Frontal cortex (tissue), 3 donors: ENCODE measurements at regions not wholly inside any gene's neighbourhood (a gene's known extent, or its start where the extent isn't known, plus 50 kb on each side); places are given as distances from the start of the nearest gene placed in this dataset.

Experiments used
- DNase-seq, 2 donors: peaks; one replicate each; pipeline ENCODE4 v3.0.0; 2012; ENCODE audit warnings: low spot score in 2 of 2
- FAIRE-seq: peaks from 2 replicates; lab custom pipeline; 2012; peaks lifted over from hg19 to GRCh38; lab: Jason Lieb, UNC
- donor health status: control.
- donor health status: control.
- donor health status: control.

DNA sequence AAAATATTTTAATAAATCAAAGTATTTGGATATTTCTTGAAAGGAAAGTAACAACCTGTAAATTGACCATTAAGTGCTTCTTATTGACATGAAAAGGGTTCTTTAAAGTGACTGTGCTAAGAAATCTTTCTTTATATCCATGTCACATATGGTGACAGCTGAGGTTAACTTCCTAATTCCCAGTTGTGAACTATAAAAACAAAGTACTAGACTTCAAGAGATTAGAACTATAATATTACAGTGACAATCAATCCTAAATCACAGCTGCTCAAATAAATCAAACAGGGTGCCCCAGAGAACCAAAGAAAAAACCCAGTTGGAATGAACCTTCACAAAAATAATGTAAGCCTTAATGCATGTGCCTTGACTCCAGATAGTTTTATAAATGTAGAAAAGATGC is 332.6 kb upstream of the PDE4D start:
- FAIRE-seq (no peak), DNase-seq (no peak)

DNA sequence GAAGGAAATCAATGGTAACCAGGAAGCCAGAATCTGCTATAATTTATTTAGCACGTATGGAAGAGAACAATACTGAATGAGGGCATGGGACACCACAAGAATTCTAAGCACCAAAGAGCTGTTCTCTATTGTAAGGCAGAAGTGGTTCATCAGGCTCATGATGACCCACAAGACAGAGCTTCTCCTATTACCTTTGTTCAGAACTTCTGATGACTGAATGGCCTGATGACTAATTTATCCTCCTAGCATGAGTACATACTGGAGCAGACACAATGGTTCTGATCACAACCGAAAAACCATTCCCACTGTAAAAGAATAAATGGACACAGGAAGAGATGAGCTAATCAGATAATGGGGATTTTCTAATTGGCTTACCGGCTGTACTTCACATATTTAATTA is 329.8 kb upstream of the PDE4D start:
- DNase-seq (no peak), FAIRE-seq (no peak)

DNA sequence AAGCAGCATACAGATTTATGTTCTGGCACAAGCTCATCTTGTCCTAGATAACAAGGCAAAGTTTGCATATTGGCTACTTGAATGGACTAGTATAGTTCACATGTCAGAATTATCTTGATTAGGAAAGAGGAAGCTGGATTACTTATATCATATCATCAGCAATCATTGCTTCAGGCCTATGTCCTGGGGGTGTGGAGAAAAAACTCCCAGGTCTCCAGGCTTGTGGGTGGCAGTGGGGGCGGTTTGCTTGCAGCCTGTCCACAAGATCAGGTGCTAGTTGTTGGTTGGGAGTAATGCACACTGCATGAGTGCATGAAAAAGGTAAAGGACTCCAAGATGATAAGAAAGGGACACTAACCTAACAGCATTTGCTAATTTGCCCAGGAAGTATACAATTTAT is 326.4 kb upstream of the PDE4D start:
- DNase-seq, result no peak
- FAIRE-seq, result no peak

DNA sequence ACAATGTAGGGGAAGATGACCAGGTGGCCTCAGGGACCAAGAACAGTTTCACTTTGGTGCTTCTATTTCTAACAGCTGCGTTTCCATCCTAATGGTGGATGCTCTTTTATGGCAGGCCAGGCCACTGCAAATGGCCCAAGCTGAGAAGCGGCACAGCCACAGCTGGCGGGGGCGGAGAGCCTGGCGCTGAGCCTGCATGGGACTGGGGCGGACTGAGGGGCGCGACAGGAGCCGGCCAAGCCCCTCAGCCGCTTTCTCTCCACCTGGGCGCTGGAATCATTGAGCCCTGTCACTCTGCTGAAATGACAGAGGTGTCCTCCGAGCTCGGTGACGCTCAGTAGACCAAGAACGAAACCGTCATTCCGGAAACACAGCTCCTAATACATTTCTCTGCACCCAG is 317.3 kb upstream of the PDE4D start:
- DNase-seq (no peak), FAIRE-seq (no peak)

DNA sequence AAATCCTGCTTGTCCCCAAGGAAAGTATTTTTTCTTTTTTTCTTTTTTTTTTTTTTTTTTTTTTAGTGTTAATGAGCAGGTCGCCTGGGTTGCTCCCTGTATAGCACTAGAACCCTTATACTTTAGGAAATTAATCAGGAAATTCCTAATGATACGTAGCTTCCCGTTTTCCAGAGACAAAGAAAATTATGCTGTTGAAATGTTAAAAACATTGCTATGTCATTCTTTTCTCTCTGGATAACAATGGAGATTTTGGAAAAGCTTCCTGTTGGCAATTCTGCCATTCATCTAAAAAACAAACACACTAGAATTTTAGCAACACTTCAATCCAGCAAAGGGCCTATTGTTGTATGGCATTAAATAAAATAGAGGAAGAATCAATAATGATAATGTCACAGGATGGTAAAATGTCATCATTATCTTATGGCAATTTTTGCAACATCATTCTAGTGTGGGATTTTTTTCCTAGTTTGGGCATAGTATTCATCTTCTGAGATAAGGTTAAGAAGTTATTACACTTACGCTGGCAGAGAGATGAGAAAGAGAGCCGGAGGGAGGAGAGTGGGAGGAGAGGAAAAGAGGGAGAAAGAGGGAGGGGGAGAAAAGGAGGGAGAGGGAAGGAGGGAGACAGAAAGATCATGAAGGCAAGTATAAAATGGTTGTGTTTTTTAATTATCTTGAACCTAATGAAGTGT is 315.8 kb upstream of the PDE4D start:
- FAIRE-seq (no peak), DNase-seq (no peak)

DNA sequence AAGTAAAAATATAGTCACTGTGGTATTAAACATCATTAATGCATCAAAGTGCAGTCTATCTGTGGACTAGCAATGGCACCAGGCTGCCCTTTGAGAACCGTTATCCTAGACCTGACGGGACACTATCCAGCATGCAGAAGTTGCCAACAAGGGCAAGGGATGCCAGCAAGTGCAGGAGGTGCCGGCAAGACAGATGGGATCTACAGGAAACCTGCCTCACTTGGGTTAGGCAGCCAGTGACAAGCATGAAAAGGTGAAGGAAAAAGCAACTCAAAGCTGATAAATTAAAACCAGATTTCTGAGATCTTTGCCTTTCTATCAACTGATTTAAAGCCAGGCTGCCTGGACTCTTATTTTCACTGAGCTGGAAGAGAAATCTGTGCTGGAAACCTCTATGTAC is 315.2 kb upstream of the PDE4D start:
- FAIRE-seq (no peak), DNase-seq (no peak)

DNA sequence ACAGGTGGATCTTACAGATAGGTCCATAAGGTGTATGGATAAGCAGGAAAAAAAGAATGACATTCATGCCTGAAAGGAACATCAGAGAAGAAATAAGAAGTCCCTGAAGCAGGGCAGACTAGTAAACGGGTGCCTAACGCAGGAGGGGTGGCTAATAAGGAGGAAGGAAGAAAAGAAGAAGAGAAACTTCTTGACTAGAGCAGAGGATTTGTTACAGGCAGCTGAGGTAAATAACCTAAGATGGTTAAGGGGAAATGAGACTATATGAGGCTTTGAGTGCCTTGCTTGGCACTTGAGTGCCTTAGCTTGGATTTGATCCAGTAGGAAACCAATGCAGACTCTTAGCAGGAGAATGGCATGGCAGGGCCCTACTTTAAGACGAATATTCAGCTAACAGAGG is 313.5 kb upstream of the PDE4D start:
- FAIRE-seq (no peak), DNase-seq (peak in 1 of 2 donors; percentile 8)

DNA sequence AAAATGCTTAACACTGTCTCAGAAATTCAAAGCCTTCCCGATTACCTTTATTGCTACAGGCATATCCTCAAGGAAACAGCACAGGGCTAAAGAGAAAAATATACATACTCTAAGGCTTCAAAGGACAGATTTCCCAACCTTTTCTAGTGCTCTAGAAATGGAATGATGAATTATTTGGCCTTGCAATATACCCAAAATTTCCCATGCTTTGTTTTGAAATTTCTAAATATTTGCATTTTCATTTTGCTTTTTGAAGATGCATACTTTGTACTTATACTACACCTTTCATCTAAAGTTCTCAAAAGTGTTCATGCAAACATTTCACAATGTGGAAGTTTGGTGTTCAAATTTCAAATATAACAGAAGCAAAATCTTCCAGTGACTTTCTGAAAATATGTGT is 312.7 kb upstream of the PDE4D start:
- FAIRE-seq, result no peak

DNA sequence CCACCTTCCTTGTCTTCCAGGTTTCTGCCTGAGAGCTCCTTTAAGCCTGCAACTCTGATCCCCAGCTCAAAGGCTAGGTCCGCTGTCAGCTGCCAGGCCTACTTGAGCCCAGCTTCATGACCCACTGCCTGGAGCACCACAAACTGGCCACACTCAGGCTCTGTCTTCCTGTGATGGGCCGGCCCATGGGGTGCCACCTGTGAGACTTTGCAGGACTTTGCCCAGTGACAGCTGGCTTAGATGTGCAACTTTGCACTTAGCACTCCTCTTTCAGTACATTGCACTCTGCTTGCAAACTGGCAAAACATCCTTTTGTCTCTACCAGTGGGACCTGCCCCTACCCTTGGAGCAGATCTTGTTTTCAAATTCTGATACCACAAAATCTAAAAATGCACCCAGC is 311.5 kb upstream of the PDE4D start:
- FAIRE-seq (no peak), DNase-seq (no peak)

More for the DNA sequence above, 312.7 kb upstream of the PDE4D start:
- DNase-seq, result no peak

DNA sequence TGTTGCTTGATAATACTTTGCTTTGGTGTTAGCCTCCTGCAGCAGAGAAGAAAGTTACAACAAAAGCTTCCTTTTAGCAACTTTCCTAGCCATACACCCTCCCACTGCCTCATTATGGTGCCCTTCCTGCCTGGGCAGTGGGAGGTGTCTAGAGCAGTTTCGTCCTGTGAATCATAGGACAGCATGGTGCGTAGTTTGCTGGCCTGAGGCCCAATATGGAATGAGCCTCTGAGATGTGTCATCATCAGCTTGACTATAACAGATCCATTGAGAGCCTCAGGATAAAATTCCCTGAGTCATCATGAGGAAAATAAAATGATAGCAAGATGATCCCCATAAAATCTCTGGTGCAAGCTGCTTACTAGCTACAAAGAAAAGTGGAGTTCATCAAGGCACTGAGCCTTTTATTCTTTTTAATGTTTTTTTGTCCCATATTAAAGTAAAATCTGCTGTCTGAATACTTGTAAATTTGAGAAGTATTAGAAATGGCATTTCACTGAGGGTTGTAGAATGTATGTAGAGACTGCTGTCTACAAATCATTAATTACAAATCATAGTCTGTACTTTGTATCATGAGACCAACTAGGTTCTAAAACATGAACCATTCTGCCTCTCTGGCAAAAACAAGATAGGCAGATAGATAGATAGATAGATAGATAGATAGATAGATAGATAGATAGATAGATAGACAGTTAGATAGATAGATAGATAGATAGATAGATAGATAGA is 303.0 kb upstream of the PDE4D start:
- peak in 1 of 2 donors; percentile 20 for DNase-seq

DNA sequence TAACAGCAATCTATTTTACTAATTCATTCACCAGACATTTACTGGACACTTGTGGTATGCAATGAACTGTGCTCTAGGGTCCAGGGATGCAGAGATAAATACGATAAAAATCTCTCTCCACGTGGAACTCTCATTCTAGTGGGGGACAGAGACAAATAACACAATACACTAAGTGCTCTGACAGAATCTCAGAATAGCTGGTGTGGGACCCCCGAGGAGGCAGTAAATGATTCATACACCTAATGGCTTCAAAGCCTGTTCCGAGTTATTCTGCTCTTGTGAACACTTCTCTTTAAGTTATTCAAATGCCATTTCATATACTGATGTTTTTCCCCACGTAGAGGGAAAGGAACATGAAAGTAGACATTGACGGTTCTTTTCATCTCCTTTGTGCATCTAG is 302.0 kb upstream of the PDE4D start:
- no peak for FAIRE-seq
- no peak for DNase-seq

More for the DNA sequence above, 303.0 kb upstream of the PDE4D start:
- no peak for FAIRE-seq

DNA sequence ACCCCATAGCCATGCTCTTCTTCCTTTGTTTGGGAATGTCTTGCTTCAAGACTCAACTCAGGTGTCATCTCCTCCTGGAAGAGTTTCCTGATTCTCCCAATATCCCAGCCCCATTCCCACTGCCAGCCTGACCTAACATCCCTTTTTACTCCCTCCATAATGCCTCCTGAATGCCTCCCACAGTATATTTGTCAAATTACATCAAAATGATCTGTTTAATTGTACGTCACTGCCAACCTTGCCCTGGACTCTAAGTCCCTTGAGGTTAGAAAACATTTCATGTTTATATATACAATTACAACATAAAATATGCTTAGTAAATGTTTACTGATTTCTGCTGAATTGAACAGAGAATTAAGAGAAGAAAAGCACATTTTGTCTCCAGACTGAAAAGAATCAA is 301.6 kb upstream of the PDE4D start:
- DNase-seq (no peak), FAIRE-seq (no peak)

DNA sequence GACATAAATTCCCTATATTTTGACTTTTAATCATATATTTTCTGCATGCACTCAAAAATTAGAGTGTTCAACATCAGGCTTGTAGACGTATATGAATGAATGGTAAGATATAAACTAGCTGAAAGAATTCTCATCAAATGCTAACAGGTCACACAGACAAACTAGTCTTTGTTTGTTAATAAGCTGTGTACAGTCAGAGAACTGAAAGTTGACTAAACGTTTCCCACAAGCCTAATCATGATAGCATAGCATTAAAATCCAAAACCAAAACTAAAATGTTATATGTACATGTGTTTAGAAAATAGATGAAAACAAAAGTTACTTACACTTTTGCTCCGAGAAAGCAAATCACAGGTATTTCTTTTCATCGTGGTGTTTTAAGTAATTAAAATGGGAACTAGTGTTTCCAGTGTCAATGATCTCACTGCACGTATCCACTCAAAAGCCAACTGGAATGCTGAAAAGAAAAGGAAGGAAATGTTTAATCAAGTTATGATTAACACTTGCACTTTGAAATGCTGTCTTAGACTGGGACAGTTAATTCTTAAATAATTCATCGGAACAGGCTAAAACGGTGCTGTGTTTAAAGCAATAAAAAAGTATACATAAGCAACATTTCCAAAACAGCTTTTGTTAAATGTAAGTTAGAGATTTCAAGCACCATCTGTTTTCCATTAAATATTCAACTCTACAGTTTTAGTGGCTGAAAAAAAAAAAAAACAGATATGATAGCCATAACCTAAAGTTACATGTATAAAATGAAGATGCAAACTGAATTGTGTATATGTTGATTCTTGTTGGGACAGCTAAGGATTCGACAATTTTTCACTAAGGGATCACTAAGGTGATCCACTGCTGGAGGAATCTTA is 291.9 kb upstream of the PDE4D start:
- no peak for DNase-seq
- no peak for FAIRE-seq

DNA sequence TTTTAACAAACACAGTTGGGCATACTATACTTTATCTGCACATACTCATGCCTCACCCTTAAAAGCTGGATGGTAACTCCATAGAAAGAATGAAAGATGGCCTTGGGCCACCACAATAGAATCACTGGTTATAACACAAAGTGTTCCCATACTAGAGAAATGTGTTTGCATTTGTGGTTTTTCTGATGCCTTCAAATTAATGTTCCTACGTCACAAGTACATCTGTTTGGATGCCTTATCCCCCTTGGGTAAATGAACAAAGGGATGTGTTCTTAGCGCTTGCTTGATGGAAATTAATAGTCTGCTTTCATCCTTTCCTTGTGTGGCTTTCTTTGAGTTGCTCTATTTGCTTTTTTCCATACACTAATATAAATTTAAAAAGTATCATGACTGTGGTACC is 291.1 kb upstream of the PDE4D start:
- no peak for DNase-seq
- FAIRE-seq, result no peak

DNA sequence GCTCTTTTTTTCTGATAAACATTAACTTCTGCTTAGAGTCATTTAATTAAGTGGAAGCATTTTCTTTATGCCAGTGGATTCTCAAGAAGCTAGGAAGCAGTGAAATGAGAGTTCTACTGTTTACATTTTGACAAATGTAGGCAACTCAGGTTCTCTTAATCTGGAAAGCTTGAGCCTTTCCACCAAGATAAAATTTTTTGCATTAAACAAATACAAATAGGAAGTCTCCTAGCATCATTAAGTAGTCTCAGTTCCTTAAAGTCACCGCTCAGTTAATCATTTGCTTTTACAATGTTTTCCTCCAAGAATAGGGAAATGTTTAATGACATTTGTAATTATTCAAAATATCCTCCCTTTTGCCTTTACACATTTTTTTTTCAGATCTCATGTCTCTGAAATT is 290.4 kb upstream of the PDE4D start:
- FAIRE-seq, result no peak
- DNase-seq, result no peak

DNA sequence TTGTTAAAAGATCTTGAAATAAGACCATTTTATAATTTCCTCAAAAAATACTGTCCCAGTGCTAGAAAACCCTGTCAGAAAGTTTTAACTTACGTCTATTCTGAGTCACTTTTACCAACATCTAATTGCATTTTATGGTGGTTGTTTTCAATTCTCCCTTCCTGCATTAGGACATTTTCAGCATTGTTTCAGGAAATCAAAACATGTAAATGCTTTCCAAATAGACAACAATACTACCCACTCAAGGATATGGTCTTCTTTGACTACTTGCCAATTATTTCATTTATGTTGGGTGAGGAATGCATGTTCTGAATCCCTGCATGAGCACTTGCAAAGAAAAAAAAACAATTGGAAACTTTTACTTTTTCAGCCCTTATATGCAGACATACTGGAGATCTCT is 284.6 kb upstream of the PDE4D start:
- FAIRE-seq (no peak), DNase-seq (no peak)

DNA sequence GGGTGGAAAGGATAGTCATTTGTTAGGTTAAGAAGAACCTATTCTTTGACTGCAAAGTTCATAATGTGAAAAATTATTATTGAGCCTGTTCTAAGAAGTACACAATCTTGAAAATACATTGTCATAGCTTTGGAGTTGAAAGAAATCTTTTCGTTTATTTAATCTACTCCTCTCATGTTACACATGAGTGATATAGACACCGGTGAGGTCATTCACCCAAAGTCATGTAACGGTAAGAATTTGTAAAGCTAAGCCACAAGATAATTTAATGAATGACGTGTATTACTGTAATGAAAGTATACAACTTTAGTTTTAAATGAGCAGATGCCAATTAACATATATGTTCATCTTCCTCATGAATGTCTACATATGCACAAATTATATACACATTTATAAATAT is 284.1 kb upstream of the PDE4D start:
- DNase-seq (no peak), FAIRE-seq (no peak)

DNA sequence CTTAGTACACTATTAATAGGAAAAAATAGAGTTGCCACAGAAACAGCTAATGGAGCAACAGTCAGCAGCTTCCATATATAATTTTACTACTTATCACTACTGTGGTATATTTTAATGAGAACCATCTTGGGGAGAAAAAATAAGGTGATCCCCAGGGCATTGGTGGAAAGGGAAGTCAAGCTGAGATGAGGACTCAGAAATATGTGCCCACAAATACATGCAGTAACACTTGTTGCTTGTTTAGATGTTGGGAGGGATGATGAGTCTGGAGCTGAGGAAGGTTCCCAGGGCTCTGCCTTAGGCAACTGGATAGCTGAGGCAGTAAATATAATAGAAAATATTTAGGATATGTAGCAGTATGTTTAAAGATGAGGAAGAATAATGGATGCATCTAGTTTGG is 280.1 kb upstream of the PDE4D start:
- no peak for DNase-seq
- no peak for FAIRE-seq

DNA sequence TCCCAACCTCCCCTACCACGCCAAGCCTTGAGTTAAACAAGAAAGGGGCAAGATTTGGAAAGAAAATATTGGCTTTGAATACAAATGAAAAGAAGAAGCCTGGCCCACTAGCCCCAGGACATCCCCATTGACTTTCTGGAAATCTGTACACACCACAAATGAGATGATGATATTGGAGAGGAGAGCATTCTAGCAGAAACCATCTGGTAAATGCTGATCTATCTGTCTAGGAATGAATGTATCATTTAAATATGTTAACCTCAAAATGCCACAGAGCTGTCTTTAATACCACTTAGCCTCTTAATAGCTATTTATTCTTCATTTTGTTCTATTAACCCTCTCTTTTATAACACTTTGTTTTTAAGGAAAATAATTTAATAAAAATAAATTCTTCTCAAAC is 270.2 kb upstream of the PDE4D start:
- DNase-seq, result no peak
- no peak for FAIRE-seq

DNA sequence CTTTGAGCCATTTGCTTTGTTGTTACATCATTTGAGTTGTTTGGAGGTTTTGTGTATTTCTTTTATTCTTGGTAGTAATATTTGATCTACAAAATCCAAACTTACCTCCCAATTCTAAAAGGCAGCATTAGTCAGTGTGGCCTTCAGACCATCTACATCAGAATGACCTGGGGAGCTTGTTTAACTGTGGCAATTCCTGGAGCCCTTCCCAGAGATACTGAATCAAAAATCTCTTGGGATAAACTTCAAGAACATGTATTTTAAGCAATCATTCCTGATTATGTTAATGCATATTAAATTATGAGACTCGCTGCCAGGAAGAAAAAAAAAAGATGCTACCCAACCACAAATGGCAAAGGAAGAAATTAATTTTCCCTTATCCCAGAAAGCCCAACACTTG is 268.9 kb upstream of the PDE4D start:
- DNase-seq (no peak), FAIRE-seq (no peak)

DNA sequence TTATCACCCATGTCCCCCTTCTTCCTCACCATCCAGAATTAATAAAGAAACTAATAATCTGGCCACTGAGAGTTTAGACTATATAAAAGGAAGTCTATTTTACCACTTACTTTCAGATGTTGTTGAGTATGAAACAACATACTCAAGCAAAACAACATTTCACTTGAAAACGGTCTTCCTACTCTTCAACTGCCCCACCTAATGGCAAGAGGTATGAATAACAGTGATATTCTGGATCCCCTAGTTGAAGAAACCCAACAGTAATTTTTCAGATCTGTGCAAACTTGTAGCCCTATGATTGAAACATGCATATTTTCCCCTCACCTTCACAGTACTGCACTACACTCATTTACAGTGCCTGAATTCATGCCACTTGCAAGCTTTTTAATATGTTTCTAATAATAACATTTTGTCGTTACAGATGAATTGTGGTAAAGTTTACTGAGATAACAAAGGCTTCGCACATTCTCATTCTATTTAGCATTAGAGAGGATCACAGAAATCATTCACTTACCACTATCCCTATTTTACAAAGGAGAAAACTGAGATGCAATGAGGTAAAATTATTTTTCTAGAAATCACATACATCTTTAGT is 267.9 kb upstream of the PDE4D start:
- FAIRE-seq (no peak), DNase-seq (no peak)
